Activated T-helper 1 cell treated with anti-CD3 and anti-CD28 coated beads, Interleukin-12 subunit alpha, Interleukin-12 subunit beta, Interleukin-2, Interleukin-4 antibody, amounts not matched to agents 30 ng/mL and 10 ng/mL and 1 ng/mL, durations not matched to agents 14 hours and 24 hours and 36 hours (primary cell): ENCODE measurements at regions not wholly inside any gene's neighbourhood (a gene's known extent, or its start where the extent isn't known, plus 50 kb on each side); places are given as distances from the start of the nearest gene placed in this dataset.

ENCODE experiments used
- DNase-seq: peaks from one replicate; pipeline ENCODE4 v3.0.0; 2021; ENCODE audit warnings: low spot score
- H3K27ac Mint-ChIP-seq: one replicate; pipeline ENCODE4 v1.8.0; 2021; ENCODE audit warnings: mild to moderate bottlenecking, mixed read lengths
- H3K27me3 Mint-ChIP-seq: one replicate; pipeline ENCODE4 v1.8.0; 2022; ENCODE audit warnings: mild to moderate bottlenecking, moderate library complexity, mixed read lengths; ENCODE audit not compliant: insufficient read depth
- H3K36me3 Mint-ChIP-seq: one replicate; pipeline ENCODE4 v1.8.0; 2021; ENCODE audit warnings: low read depth, mixed read lengths
- H3K4me1 Mint-ChIP-seq: one replicate; pipeline ENCODE4 v1.8.0; 2021; ENCODE audit warnings: low read depth, mixed read lengths
- H3K4me3 Mint-ChIP-seq: one replicate; pipeline ENCODE4 v1.8.0; 2021; ENCODE audit warnings: mild to moderate bottlenecking, moderate library complexity, mixed read lengths
- H3K9me3 Mint-ChIP-seq: one replicate; pipeline ENCODE4 v1.8.0; 2021; ENCODE audit warnings: mixed read lengths
- intact Hi-C: fragments of 100-400 bp; cut with micrococcal nuclease; formaldehyde crosslinking; loops from one replicate; pipeline ENCODE4 v1.15.1; 2024

DNA sequence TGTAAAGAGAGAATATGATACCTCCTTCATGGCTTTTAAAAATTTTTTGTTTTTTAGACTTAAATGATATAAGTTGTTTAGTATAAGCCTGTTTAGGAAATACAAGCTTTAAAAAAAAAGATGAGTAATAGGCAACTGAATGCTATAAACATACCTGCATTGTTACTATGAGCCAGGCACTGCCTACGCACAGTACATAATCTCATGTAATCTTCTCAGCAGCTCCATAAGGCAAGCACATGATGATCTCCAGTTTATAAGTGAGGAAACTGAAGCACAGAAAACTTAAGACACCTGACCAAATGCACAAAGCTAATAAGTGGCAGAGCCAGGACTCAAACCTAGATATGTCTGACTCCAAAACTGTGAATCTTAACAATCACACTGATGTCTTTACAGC is 156.3 kb upstream of the SLC1A4 start:
- no peaks in the 10 kb centered on the region for H3K36me3 Mint-ChIP-seq

DNA sequence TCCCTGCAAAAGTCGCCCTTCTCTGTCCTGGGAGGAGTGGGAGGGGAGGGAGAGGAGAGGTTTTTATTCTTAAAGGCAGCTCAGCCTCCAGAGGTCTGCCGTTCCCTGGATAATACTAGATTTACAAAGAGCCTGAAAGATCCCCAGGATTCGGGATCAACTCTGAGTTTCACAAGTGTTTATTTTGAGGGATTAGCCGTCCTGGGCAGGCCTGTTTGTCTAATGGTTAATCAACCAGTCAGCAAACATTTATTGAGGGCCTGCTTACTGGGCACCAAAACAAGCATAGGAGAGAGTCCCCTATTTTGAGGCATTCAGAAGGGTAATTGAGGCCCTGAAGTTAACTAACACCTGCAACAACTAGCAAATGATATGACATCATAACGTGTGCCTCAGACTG is 152.6 kb upstream of the SLC1A4 start:
- Mint-ChIP-seq H3K4me1 (peaks cover 30% of the 10 kb centered on the region), H3K4me3 (no peak overlapping the region), H3K36me3 (peaks cover 4% of the 10 kb centered on the region), H3K9me3 (no peaks in the 10 kb centered on the region), H3K27ac (no peak overlapping the region), H3K27me3 (peaks cover 1% of the 10 kb centered on the region)
- intact Hi-C loops = no loop called here
- no peak for DNase-seq

More for the DNA sequence above, 156.3 kb upstream of the SLC1A4 start:
- H3K4me3 Mint-ChIP-seq = no peak overlapping the region
- intact Hi-C loops = no loop called here
- H3K27me3 Mint-ChIP-seq = peaks cover 1% of the 10 kb centered on the region
- no peak for DNase-seq
- peaks cover 35% of the 10 kb centered on the region for H3K4me1 Mint-ChIP-seq
- H3K27ac Mint-ChIP-seq = no peak overlapping the region
- no peaks in the 10 kb centered on the region for H3K9me3 Mint-ChIP-seq

- H3K27me3 Mint-ChIP-seq = peaks cover 1% of the 10 kb centered on the region
- H3K4me1 Mint-ChIP-seq = peaks cover 23% of the 10 kb centered on the region
- peaks cover 4% of the 10 kb centered on the region for H3K36me3 Mint-ChIP-seq
- H3K9me3 Mint-ChIP-seq = no peaks in the 10 kb centered on the region
- no peak for DNase-seq
- intact Hi-C loops = no loop called here
- no peak overlapping the region for H3K4me3 Mint-ChIP-seq
- no peak overlapping the region for H3K27ac Mint-ChIP-seq
Observed at GRCh38 chr2:64837116-64837731, 152.0 kb upstream of the SLC1A4 start.

GRCh38 chr2:64837925-64838641 is 151.1 kb upstream of the SLC1A4 start:
- no peak for DNase-seq
- Mint-ChIP-seq H3K4me1 (peaks cover 19% of the 10 kb centered on the region), H3K4me3 (no peak overlapping the region), H3K27ac (peak overlapping the region; percentile 20), H3K9me3 (no peaks in the 10 kb centered on the region), H3K36me3 (peaks cover 4% of the 10 kb centered on the region), H3K27me3 (peaks cover 1% of the 10 kb centered on the region)
- intact Hi-C loops = no loop called here

DNA sequence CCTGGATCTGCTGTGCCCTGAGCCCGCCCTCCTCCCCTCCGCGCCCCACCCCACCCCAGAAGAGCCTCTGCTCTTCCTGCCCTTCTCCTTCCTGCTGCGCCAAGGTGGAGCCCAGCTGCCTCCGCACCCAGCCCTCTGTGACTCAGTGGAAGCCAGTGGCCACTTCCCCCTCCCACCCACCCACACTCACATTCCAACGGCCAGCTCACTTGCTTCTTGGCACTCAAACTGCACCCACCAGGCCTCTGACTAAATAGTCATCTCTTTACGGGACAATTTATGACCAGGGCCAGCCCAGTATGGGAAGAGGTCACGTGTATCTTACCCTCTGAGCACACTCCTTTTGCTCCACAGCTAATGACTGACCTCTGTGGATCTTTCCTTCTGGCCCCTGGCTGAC is 150.4 kb upstream of the SLC1A4 start:
- H3K4me3 Mint-ChIP-seq = no peak overlapping the region
- no peaks in the 10 kb centered on the region for H3K27me3 Mint-ChIP-seq
- peaks cover 11% of the 10 kb centered on the region for H3K4me1 Mint-ChIP-seq
- intact Hi-C loops = no loop called here
- H3K27ac Mint-ChIP-seq = no peak overlapping the region
- H3K36me3 Mint-ChIP-seq = peaks cover 4% of the 10 kb centered on the region
- no peak for DNase-seq
- no peaks in the 10 kb centered on the region for H3K9me3 Mint-ChIP-seq

- intact Hi-C loops = no loop called here
- no peak for DNase-seq
- Mint-ChIP-seq H3K9me3 (no peaks in the 10 kb centered on the region), H3K27me3 (no peaks in the 10 kb centered on the region), H3K36me3 (peaks cover 4% of the 10 kb centered on the region), H3K4me3 (no peak overlapping the region), H3K27ac (no peak overlapping the region), H3K4me1 (peaks cover 11% of the 10 kb centered on the region)
Observed at GRCh38 chr2:64839844-64840243, 149.4 kb upstream of the SLC1A4 start.

DNA sequence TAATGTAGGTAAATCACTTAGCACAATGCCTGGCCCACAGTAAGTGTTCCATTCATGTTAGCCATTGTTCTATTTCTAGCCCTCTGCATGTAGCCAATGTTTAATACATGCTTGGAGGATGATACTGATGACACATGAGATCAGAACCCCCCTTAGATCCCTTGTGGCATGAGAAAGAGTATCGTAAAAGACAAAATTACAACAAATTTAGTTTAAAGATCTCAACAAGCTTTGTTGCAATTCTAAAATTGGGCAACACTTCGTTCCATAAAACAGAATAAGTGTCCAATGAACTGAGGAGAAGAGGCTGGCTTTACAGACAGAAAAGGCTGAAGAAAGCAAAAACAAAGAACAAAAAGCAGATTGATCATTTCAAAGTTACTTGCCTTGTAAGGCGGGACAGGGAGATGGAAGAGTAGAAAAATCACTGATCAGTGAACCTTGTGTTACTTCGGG is 148.7 kb upstream of the SLC1A4 start:
- intact Hi-C loops = no loop called here
- Mint-ChIP-seq H3K4me3 (no peak overlapping the region), H3K36me3 (peaks cover 4% of the 10 kb centered on the region), H3K27ac (no peak overlapping the region), H3K4me1 (peaks cover 11% of the 10 kb centered on the region), H3K9me3 (no peaks in the 10 kb centered on the region), H3K27me3 (no peaks in the 10 kb centered on the region)
- DNase-seq = no peak

DNA sequence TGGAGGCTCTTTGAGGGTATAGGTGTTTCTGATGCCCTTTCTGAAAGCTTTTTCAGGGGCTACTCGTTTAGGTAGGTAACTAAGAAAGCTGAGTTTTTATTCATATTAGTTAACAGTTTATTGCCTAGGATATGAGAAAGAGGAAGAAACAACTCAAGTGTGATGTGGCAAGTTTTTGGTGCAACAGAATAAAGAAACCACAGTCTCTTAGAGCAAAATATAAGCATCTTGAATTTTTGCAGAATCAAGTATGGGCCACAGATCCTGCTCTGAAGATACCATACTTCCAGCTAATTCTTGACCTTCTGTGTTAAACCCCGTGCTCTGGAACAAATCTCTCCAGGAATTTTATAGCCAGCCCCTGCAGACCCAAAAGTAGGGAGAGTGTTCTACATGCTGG is 147.7 kb upstream of the SLC1A4 start:
- intact Hi-C loops = no loop called here
- H3K9me3 Mint-ChIP-seq = no peaks in the 10 kb centered on the region
- peaks cover 4% of the 10 kb centered on the region for H3K36me3 Mint-ChIP-seq
- DNase-seq = no peak
- H3K4me3 Mint-ChIP-seq = no peak overlapping the region
- H3K4me1 Mint-ChIP-seq = peaks cover 11% of the 10 kb centered on the region
- H3K27ac Mint-ChIP-seq = no peak overlapping the region
- no peaks in the 10 kb centered on the region for H3K27me3 Mint-ChIP-seq

DNA sequence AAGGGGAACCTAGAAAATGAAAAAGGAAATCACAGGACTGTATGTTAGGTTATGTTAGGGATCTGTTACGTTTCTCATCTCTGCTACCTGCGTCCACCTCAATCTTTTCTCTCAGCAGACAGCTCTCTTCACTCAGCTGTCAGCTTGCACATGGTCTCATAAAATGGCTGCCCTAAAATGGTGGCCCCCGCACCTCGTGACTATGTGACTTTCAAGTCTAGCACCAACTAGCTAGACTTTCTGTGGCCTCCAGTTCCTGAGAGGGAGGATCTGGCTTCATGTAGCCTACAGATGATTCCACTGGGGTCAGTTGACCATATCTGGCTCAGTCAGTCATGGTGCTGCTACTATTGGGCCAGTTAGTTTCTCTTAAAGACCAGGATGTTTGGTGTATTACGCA is 147.2 kb upstream of the SLC1A4 start:
- Mint-ChIP-seq H3K9me3 (no peaks in the 10 kb centered on the region), H3K4me1 (peaks cover 10% of the 10 kb centered on the region), H3K4me3 (no peak overlapping the region), H3K27ac (no peak overlapping the region), H3K36me3 (peaks cover 4% of the 10 kb centered on the region), H3K27me3 (no peaks in the 10 kb centered on the region)
- no peak for DNase-seq
- intact Hi-C loops = no loop called here

DNA sequence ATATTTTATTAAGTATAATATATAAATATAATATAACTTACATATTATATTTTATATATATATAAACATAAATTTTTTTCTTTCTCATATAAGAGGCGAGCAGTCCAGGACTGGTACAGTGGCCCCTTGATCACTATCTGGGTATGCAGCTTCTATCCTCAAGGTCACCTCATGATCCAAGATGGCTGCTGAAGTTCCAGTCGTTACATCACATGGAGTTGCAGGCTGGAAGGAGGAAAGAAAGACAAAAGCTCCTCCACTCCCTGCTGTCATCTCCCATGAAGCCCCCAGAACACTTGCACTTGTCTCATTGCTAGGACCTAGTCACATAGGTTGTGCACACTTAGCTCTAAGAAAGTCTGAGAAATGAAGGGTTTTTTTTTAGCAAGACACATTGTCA is 145.1 kb upstream of the SLC1A4 start:
- Mint-ChIP-seq H3K27me3 (no peaks in the 10 kb centered on the region), H3K4me1 (peaks cover 6% of the 10 kb centered on the region), H3K36me3 (peaks cover 4% of the 10 kb centered on the region), H3K27ac (no peak overlapping the region), H3K4me3 (no peak overlapping the region), H3K9me3 (no peaks in the 10 kb centered on the region)
- DNase-seq = no peak
- intact Hi-C loops = no loop called here

DNA sequence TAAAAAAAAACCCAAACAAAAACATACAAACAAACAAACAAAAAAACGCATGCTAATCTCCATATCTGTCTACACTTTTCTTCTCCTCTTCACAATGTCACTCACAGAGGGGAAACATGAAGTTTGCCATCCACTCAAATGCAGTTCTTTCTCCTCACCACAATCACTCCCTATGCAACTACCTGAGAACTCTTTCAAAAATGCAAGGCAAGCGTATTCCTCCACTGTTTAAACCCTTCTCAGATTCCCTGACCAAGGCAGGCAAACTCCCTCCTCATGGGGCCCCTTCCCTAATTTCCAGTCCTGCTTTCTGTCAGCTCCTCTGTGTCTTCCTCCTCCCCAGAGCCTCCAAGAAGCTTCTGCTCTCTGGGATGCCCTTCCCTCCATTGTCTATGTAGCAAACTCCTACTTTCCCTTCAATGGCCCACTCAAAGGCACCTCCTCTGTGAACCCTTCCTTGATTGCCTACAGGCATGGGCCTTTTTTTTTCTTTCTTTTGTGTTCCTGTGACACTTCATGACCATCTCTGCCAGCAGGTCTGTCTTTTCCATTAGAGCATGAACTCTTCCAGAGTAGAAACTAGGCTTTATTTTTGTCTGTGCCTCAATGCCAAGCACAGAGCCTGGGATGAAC is 143.8 kb upstream of the SLC1A4 start:
- H3K9me3 Mint-ChIP-seq = no peaks in the 10 kb centered on the region
- no peaks in the 10 kb centered on the region for H3K36me3 Mint-ChIP-seq
- no peak for DNase-seq
- H3K4me3 Mint-ChIP-seq = no peak overlapping the region
- no peak overlapping the region for H3K27ac Mint-ChIP-seq
- intact Hi-C loops = no loop called here
- H3K4me1 Mint-ChIP-seq = no peaks in the 10 kb centered on the region
- no peaks in the 10 kb centered on the region for H3K27me3 Mint-ChIP-seq

- intact Hi-C loops = no loop called here
- DNase-seq = no peak
- Mint-ChIP-seq H3K27ac (no peak overlapping the region), H3K4me3 (no peak overlapping the region), H3K27me3 (no peaks in the 10 kb centered on the region), H3K36me3 (no peaks in the 10 kb centered on the region), H3K4me1 (no peaks in the 10 kb centered on the region), H3K9me3 (no peaks in the 10 kb centered on the region)
Observed at GRCh38 chr2:64846177-64846576, 143.0 kb upstream of the SLC1A4 start.

GRCh38 chr2:64847930-64848329 is 141.3 kb upstream of the SLC1A4 start:
- Mint-ChIP-seq H3K4me1 (peaks cover 1% of the 10 kb centered on the region), H3K27me3 (no peaks in the 10 kb centered on the region), H3K27ac (no peak overlapping the region), H3K36me3 (no peaks in the 10 kb centered on the region), H3K4me3 (no peak overlapping the region), H3K9me3 (no peaks in the 10 kb centered on the region)
- intact Hi-C loops = no loop called here
- no peak for DNase-seq
